ENCODE measurements at regions not wholly inside any gene's neighbourhood (a gene's known extent, or its start where the extent isn't known, plus 50 kb on each side); places are given as distances from the start of the nearest gene placed in this dataset.

- no peak for DNase-seq (ENCODE audit: low read depth in 4 of 4, low spot score in 3 of 4)
These were observed 315.4 kb downstream of the RBM26 start for GRCh38 chr13:79090552-79091124.

DNA sequence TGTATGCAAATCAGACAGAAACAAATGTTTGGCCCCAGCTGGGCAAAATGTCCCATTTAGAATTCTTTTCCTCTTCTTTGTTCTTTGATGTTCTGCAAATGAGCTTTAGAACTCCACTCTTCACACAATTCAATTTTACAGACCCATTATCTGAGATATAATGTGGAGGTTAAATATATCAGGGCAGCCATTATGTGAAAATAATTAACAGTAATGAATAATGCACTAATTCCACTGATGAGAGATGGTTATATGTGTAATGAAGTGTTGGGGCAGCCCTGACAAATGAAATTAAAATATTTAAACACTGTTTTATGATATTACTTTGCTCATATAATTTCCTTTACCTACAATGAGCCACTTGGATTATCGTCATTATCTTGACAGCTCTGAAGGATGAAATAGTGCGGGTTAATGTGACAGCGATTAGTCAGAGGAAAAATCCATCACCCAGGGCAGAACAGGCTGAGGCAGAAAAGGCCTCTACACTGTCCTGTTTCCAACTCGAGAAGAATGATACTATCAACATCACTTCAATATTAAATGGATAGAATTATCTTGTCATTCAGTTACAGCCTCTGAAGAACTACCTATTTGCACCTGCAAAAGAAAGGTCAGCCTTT is 321.1 kb downstream of the RBM26 start:
- DNase-seq (ENCODE audit: low read depth in 4 of 4, low spot score in 3 of 4), result no peak

- DNase-seq (ENCODE audit: low read depth in 4 of 4, low spot score in 3 of 4), result no peak
These were observed 324.1 kb downstream of the RBM26 start for GRCh38 chr13:79081942-79082341.

GRCh38 chr13:79079351-79079839 is 326.7 kb downstream of the RBM26 start:
- DNase-seq (ENCODE audit: low read depth in 4 of 4, low spot score in 3 of 4), result no peak

GRCh38 chr13:79075703-79076102 is 330.4 kb downstream of the RBM26 start:
- no peak for DNase-seq (ENCODE audit: low read depth in 4 of 4, low spot score in 3 of 4)

- DNase-seq (ENCODE audit: low read depth in 4 of 4, low spot score in 3 of 4), result no peak
These were observed 335.6 kb downstream of the RBM26 start for GRCh38 chr13:79070343-79070974.

- no peak for DNase-seq (ENCODE audit: low read depth in 4 of 4, low spot score in 3 of 4)
These were observed 343.8 kb downstream of the RBM26 start for GRCh38 chr13:79062291-79062690.

DNA sequence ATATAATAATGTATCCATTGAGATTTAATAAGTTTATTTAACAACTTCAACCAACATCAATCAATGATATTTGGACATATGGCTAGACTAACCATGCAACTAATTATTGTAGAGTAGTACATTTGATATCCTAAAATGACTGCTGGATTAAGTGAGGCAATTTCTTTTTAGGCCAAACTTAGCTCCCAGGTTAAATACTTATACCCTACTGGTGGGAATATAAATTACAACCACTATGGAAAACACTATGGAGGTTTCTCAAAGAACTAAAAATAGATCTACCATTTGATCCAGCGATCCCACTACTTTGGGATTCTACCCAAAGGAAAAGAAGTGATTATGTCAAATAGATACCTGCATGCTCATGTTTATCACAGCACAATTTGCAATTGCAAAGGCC is 345.8 kb downstream of the RBM26 start:
- DNase-seq (ENCODE audit: low read depth in 4 of 4, low spot score in 3 of 4), result no peak

- no peak for DNase-seq (ENCODE audit: low read depth in 4 of 4, low spot score in 3 of 4)
These were observed 349.3 kb downstream of the RBM26 start for GRCh38 chr13:79056706-79057105.

GRCh38 chr13:79051472-79051871 is 354.6 kb downstream of the RBM26 start:
- DNase-seq (ENCODE audit: low read depth in 4 of 4, low spot score in 3 of 4), result no peak

DNA sequence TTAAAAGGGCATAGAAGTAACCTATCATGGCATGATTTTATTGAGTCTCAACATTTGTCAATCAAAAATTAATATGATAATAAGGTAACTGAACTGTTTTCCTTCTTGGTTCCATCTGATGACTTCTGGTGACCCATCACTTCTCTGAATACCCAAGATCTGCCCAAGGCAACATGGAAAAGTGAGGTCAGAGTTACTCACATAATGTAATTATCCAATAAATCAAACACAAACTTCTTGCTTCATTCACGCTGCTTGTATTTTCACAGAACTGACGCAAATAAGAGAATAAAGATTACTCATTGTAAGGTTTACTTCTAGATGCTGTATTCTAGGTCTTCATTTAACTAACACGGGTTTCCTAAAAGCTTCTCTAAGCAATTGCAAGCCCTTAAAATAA is 361.6 kb downstream of the RBM26 start:
- no peak for DNase-seq (ENCODE audit: low read depth in 4 of 4, low spot score in 3 of 4)

- DNase-seq (ENCODE audit: low read depth in 4 of 4, low spot score in 3 of 4), result no peak
These were observed 362.8 kb downstream of the RBM26 start for GRCh38 chr13:79043208-79043607.

GRCh38 chr13:79037197-79037596 is 368.9 kb downstream of the RBM26 start:
- DNase-seq (ENCODE audit: low read depth in 4 of 4, low spot score in 3 of 4), result no peak

DNA sequence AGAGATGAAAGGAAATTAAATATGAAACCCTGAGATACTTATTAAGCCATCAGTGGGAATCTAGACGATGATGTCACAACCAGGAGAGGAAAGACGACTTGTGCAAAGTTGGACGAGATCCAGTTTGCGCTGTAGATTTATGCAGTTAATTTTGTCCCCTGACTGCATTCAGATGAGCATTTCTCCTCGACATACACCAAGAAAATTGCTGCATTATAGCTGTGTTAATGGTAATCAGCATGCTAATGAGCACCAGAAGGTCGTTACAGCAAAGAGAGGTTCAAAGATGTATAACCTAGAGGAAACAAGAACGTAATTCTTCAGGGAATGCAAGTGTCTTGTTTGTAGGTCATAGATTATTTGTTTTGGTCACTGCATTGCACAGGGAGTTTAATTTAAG is 371.7 kb downstream of the RBM26 start:
- DNase-seq (ENCODE audit: low read depth in 4 of 4, low spot score in 3 of 4), result no peak

DNA sequence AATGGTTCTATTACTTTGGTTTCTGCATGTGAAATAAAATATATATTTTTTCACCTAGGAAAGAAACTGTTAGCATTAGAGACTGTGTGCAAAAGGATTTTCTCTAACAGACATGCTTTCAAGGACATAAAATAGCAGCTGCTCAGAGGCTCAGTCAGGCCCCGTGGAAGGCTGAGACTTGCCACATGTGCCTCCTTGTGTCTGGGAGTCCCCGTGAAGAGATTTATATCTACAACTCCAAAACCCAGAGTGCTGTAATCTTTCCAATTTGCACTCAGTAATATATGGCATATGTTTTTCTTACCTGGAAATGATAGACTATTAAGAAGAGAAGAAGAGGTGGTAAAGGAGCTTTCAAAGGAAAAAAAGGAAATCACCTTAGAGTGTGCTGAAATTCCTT is 371.6 kb upstream of the OBI1 start:
- no peak for DNase-seq (ENCODE audit: low read depth in 4 of 4, low spot score in 3 of 4)

DNA sequence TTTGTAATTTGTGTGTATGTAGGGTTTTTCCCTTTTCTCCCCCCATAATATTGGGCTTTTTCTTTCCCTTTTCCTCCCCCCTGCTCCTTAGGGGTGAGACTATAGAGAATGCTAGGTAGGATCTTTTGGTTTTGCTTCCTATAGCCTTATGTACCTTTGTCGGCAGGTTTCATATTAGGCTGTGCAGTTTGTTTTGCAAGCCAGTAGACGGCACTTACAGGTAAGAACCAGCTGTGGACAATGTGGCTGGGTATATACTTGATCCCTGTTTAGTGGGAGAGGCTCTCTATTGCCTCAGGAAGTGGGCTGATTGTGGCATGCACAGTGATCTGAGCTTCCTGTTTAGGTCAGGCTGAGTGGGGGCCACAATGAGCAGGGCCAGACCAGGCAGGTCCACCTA is 359.2 kb upstream of the OBI1 start:
- DNase-seq (ENCODE audit: low read depth in 4 of 4, low spot score in 3 of 4), result no peak

DNA sequence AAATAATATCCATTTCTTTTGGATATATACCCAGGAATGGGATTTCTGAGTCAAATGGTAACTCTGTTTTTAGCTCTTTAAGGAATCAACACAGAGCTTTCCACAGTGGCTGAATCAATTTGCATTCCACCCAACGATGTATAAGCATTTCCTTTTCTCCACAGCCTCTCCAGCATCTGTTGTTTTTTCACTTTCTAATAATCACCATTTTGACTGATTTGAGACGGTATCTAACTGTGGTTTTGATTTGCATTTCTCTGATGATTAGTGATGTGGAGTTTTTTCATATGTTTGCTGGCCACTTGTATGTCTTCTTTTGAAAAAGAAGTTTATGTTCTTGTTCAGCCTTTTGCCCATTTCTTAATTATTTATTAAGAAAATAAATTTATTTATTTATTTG is 352.2 kb upstream of the OBI1 start:
- DNase-seq (ENCODE audit: low read depth in 4 of 4, low spot score in 3 of 4), result no peak

DNA sequence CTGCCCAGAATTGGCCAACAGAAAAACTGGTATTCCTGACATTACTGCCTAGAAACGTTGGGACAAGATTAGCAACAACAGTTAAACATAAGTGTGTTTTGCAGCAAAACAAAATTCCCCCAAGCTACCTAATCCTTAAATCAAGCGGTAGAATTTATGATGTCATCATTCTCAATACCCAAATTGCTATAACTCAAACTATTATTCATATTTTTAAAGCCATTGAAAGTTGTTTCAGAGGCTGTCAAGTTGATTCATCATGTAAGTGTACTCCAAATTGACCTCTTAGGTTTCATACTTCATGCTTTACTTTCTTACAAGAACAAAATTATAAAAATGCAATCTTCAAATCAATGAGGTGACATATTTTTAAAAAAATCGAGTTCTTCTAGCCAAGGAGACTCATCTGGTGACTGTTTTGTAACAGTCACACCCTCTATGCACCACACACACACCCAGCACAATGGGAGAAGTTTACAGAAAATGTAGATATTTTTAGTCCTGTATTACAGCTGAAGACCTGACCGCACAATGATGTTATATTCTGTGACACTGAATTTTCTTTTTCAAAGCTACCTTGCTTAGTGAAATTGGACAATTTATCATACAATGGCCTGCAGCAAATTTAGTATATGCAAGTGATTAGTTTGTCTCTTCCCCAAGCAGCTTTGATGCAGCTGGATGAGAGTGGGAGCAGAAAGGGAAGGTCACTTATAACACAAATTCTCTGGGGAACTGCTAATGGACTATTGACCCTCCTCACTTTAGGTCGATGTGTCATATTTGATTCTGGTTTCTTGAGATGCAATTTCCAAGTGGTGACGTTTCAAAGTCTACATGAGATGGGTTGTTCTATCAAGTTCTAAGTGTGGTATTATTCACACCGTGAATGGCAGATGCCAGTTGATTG is 345.3 kb upstream of the OBI1 start:
- DNase-seq (ENCODE audit: low read depth in 4 of 4, low spot score in 3 of 4), result no peak

- DNase-seq (ENCODE audit: low read depth in 4 of 4, low spot score in 3 of 4), result no peak
These were observed 340.5 kb upstream of the OBI1 start for GRCh38 chr13:78999494-78999893.

- no peak for DNase-seq (ENCODE audit: low read depth in 4 of 4, low spot score in 3 of 4)
These were observed 339.8 kb upstream of the OBI1 start for GRCh38 chr13:78998630-78999315.
